ENCODE measurements at regions not wholly inside any gene's neighbourhood (a gene's known extent, or its start where the extent isn't known, plus 50 kb on each side); places are given as distances from the start of the nearest gene placed in this dataset.

- no peaks in the 10 kb centered on the region for H3K79me2 ChIP-seq (ENCODE audit: insufficient read depth, low read depth)
- no peaks in the 10 kb centered on the region for H4K20me1 ChIP-seq (ENCODE audit: insufficient read depth)
Measured at GRCh38 chr18:4806331-4806730, 351.2 kb upstream of the DLGAP1 start.

GRCh38 chr18:4802296-4802695, 347.2 kb upstream of the DLGAP1 start:
- H2AFZ ChIP-seq (ENCODE audit: low read depth), result no peak overlapping the region
- no peak overlapping the region for H3K4me3 ChIP-seq (IDR thresholded peaks at IDR 0.05; ENCODE audit: insufficient read depth, low read depth, low read length)
- H3K79me2 ChIP-seq (ENCODE audit: insufficient read depth, low read depth), result no peaks in the 10 kb centered on the region
- H3K9ac ChIP-seq, result no peak overlapping the region
- H4K20me1 ChIP-seq (ENCODE audit: insufficient read depth), result no peaks in the 10 kb centered on the region
- H3K36me3 ChIP-seq (ENCODE audit: insufficient read depth), result no peaks in the 10 kb centered on the region
- no peak overlapping the region for H3K27ac ChIP-seq
- H3K4me1 ChIP-seq (ENCODE audit: low read depth, poor library complexity, severe bottlenecking), result no peaks in the 10 kb centered on the region
- H3K4me2 ChIP-seq, result no peak overlapping the region
- H3K27me3 ChIP-seq (ENCODE audit: insufficient read depth, low read depth), result no peaks in the 10 kb centered on the region
- no peak for TF ChIP-seq CTCF (conservative IDR thresholded peaks at IDR 0.05; ENCODE audit: low read depth, low read length)

More at GRCh38 chr18:4806331-4806730, 351.2 kb upstream of the DLGAP1 start:
- Histone ChIP-seq H3K4me2 (no peak overlapping the region), H3K4me1 (ENCODE audit: low read depth, poor library complexity, severe bottlenecking) (no peaks in the 10 kb centered on the region), H3K36me3 (ENCODE audit: insufficient read depth) (no peaks in the 10 kb centered on the region), H3K4me3 (IDR thresholded peaks at IDR 0.05; ENCODE audit: insufficient read depth, low read depth, low read length) (no peak overlapping the region), H3K27me3 (ENCODE audit: insufficient read depth, low read depth) (no peaks in the 10 kb centered on the region), H3K9ac (no peak overlapping the region), H3K27ac (no peak overlapping the region), H2AFZ (ENCODE audit: low read depth) (no peak overlapping the region)
- no peak for TF ChIP-seq CTCF (conservative IDR thresholded peaks at IDR 0.05; ENCODE audit: low read depth, low read length)

GRCh38 chr18:4801151-4801550, 346.0 kb upstream of the DLGAP1 start:
- Histone ChIP-seq H3K27ac (no peak overlapping the region), H3K4me2 (no peak overlapping the region), H3K4me3 (IDR thresholded peaks at IDR 0.05; ENCODE audit: insufficient read depth, low read depth, low read length) (no peak overlapping the region), H3K9ac (no peak overlapping the region), H2AFZ (ENCODE audit: low read depth) (no peak overlapping the region), H3K4me1 (ENCODE audit: low read depth, poor library complexity, severe bottlenecking) (no peaks in the 10 kb centered on the region), H3K27me3 (ENCODE audit: insufficient read depth, low read depth) (no peaks in the 10 kb centered on the region), H4K20me1 (ENCODE audit: insufficient read depth) (no peaks in the 10 kb centered on the region), H3K79me2 (ENCODE audit: insufficient read depth, low read depth) (no peaks in the 10 kb centered on the region), H3K36me3 (ENCODE audit: insufficient read depth) (no peaks in the 10 kb centered on the region)
- TF ChIP-seq CTCF (conservative IDR thresholded peaks at IDR 0.05; ENCODE audit: low read depth, low read length), result no peak

- no peak overlapping the region for H3K4me2 ChIP-seq
- TF ChIP-seq CTCF (conservative IDR thresholded peaks at IDR 0.05; ENCODE audit: low read depth, low read length), result no peak
- H3K36me3 ChIP-seq (ENCODE audit: insufficient read depth), result no peaks in the 10 kb centered on the region
- H3K79me2 ChIP-seq (ENCODE audit: insufficient read depth, low read depth), result no peaks in the 10 kb centered on the region
- no peak overlapping the region for H2AFZ ChIP-seq (ENCODE audit: low read depth)
- H3K4me1 ChIP-seq (ENCODE audit: low read depth, poor library complexity, severe bottlenecking), result no peaks in the 10 kb centered on the region
- no peaks in the 10 kb centered on the region for H3K27me3 ChIP-seq (ENCODE audit: insufficient read depth, low read depth)
- H3K4me3 ChIP-seq (IDR thresholded peaks at IDR 0.05; ENCODE audit: insufficient read depth, low read depth, low read length), result no peak overlapping the region
- H3K9ac ChIP-seq, result no peak overlapping the region
- no peaks in the 10 kb centered on the region for H4K20me1 ChIP-seq (ENCODE audit: insufficient read depth)
- no peak overlapping the region for H3K27ac ChIP-seq
Measured at GRCh38 chr18:4797002-4797685, 342.0 kb upstream of the DLGAP1 start.

All from KMS-11 (cell line).